IMR-90 (cell line): ENCODE measurements at regions not wholly inside any gene's neighbourhood (a gene's known extent, or its start where the extent isn't known, plus 50 kb on each side); places are given as distances from the start of the nearest gene placed in this dataset.

Source experiments
- ATAC-seq: fragments of 200-7000 bp; cut with Tn5 transposase; 2 replicates; pipeline ENCODE4 v1.9.1; 2020; ENCODE audit warnings: low read depth, mild to moderate bottlenecking, moderate library complexity
- BruUV-seq: library from RNA; stranded (reverse); fragments of 400-500 nt; replicated peaks from 2 replicates; lab custom pipeline; 2021; lab: Mats Ljungman, UMichigan
- CTCF ChIA-PET: fragments of 300-600 bp; formaldehyde crosslinking; extraction: SDS; loops from one replicate; lab custom pipeline; 2021; ENCODE audit warnings: antibody characterized with exemption; lab: Yijun Ruan, JAX
- POLR2A ChIA-PET: fragments of 300-600 bp; sonication (Branson Sonifier 250); formaldehyde crosslinking; loops from one replicate; lab custom pipeline; 2022; ENCODE audit warnings: antibody characterized with exemption; ENCODE audit not compliant: unreplicated experiment; lab: Charles Lee
- DNase-seq: peaks from one replicate; pipeline ENCODE4 v3.0.0; 2013
- H2AFZ ChIP-seq: replicated peaks from 2 replicates; pipeline ENCODE3; 2013; ENCODE audit warnings: low read length, mild to moderate bottlenecking; ENCODE audit not compliant: poor library complexity
- H2AK5ac ChIP-seq: 2 replicates; pipeline ENCODE4 v1.6.1; 2013; ENCODE audit warnings: low read depth, low read length, inconsistent platforms
- H2AK9ac ChIP-seq: replicated peaks from 2 replicates; pipeline ENCODE3; 2013; ENCODE audit warnings: mild to moderate bottlenecking, low read depth, low read length, moderate library complexity; ENCODE audit not compliant: poor library complexity
- H2BK120ac ChIP-seq: 2 replicates; pipeline ENCODE4 v1.6.1; 2013; ENCODE audit warnings: low read depth, low read length, inconsistent platforms
- H2BK15ac ChIP-seq: 3 replicates; pipeline ENCODE4 v1.6.1; 2013; ENCODE audit warnings: low read depth, low read length, inconsistent platforms
- H2BK20ac ChIP-seq: 2 replicates; pipeline ENCODE4 v1.6.1; 2013; ENCODE audit warnings: low read depth, mild to moderate bottlenecking, inconsistent platforms, low read length, moderate library complexity
- H2BK5ac ChIP-seq: 2 replicates; pipeline ENCODE4 v1.6.1; 2013; ENCODE audit warnings: mild to moderate bottlenecking, low read depth, low read length, inconsistent platforms; ENCODE audit not compliant: poor library complexity, severe bottlenecking
- H3K14ac ChIP-seq: replicated peaks from 2 replicates; pipeline ENCODE4 v1.6.1; 2013; ENCODE audit warnings: low read depth, low read length, inconsistent platforms
- H3K18ac ChIP-seq: 2 replicates; pipeline ENCODE4 v1.6.1; 2013; ENCODE audit warnings: low read depth, low read length, control low read depth
- H3K23ac ChIP-seq: 2 replicates; pipeline ENCODE4 v1.6.1; 2013; ENCODE audit warnings: low read depth, low read length, inconsistent platforms
- H3K27ac ChIP-seq: 2 replicates; pipeline ENCODE4 v1.5.1; 2013; ENCODE audit warnings: mild to moderate bottlenecking, control low read depth, low read length; ENCODE audit not compliant: insufficient read depth
- H3K27me3 ChIP-seq: 2 replicates; pipeline ENCODE4 v1.6.1; 2013; ENCODE audit warnings: low read length; ENCODE audit not compliant: control insufficient read depth, insufficient read depth
- H3K36me3 ChIP-seq: 2 replicates; pipeline ENCODE4 v1.6.1; 2013; ENCODE audit warnings: low read length, mixed read lengths; ENCODE audit not compliant: control insufficient read depth, insufficient read depth
- H3K4ac ChIP-seq: 2 replicates; pipeline ENCODE4 v1.6.1; 2013; ENCODE audit warnings: low read depth, low read length, inconsistent platforms
- H3K4me1 ChIP-seq: 2 replicates; pipeline ENCODE4 v1.6.1; 2013; ENCODE audit warnings: low read length, mixed read lengths; ENCODE audit not compliant: control insufficient read depth, insufficient read depth
- H3K4me2 ChIP-seq: 2 replicates; pipeline ENCODE4 v1.6.1; 2013; ENCODE audit warnings: low read depth, mild to moderate bottlenecking, control low read depth, low read length, moderate library complexity
- H3K4me3 ChIP-seq: 2 replicates; pipeline ENCODE4 v1.5.1; 2013; ENCODE audit warnings: low read depth, mild to moderate bottlenecking, control low read depth, low read length, moderate library complexity; ENCODE audit not compliant: insufficient read depth
- H3K56ac ChIP-seq: 2 replicates; pipeline ENCODE4 v1.6.1; 2013; ENCODE audit warnings: low read length, inconsistent platforms; ENCODE audit not compliant: insufficient read depth; ENCODE audit errors: extremely low read depth
- H3K79me1 ChIP-seq, 2 experiments: 2 replicates each; pipeline ENCODE4 v1.6.1; 2013; ENCODE audit warnings: low read length in 2 of 2, inconsistent platforms in 1 of 2, low read depth in 1 of 2
- H3K9ac ChIP-seq: 2 replicates; pipeline ENCODE4 v1.6.1; 2013; ENCODE audit warnings: low read depth, low read length, control low read depth
- H3K9me1 ChIP-seq: 2 replicates; pipeline ENCODE4 v1.6.1; 2013; ENCODE audit warnings: low read length, inconsistent platforms; ENCODE audit not compliant: insufficient read depth
- H3K9me3 ChIP-seq: 2 replicates; pipeline ENCODE4 v1.6.1; 2013; ENCODE audit warnings: low read length; ENCODE audit not compliant: control insufficient read depth, insufficient read depth
- H4K20me1 ChIP-seq: 2 replicates; pipeline ENCODE4 v1.6.1; 2013; ENCODE audit warnings: low read length, inconsistent platforms; ENCODE audit not compliant: insufficient read depth
- H4K5ac ChIP-seq: 2 replicates; pipeline ENCODE4 v1.6.1; 2013; ENCODE audit warnings: mild to moderate bottlenecking, low read depth, low read length, control low read depth
- H4K8ac ChIP-seq, 2 experiments: 2 replicates each; pipeline ENCODE4 v1.6.1; 2013; ENCODE audit warnings: low read depth in 2 of 2, low read length in 2 of 2, control low read depth in 1 of 2, inconsistent platforms in 1 of 2
- H4K91ac ChIP-seq: 2 replicates; pipeline ENCODE4 v1.6.1; 2013; ENCODE audit warnings: low read depth, low read length, inconsistent platforms; ENCODE audit not compliant: insufficient read depth
- BHLHE40 ChIP-seq: fragments of 150-350 bp; IDR thresholded peaks from 2 replicates; pipeline ENCODE4 v1.6.1; 2016; ENCODE audit warnings: mild to moderate bottlenecking, low read depth, low read length
- CEBPB ChIP-seq: IDR thresholded peaks from 2 replicates; pipeline ENCODE4 v1.6.1; 2012; ENCODE audit warnings: low read depth, low read length, improper control_type of control experiment
- CHD1 ChIP-seq: IDR thresholded peaks from 2 replicates; pipeline ENCODE4 v1.6.1; 2012; ENCODE audit warnings: low read depth, low read length, improper control_type of control experiment
- FOS ChIP-seq: fragments of 150-350 bp; IDR thresholded peaks from 2 replicates; pipeline ENCODE4 v1.6.1; 2016; ENCODE audit warnings: low read depth, low read length
- MAFK ChIP-seq: IDR thresholded peaks from 2 replicates; pipeline ENCODE4 v1.6.1; 2012; ENCODE audit warnings: low read depth, low read length, improper control_type of control experiment
- MXI1 ChIP-seq: IDR thresholded peaks from 2 replicates; pipeline ENCODE4 v1.6.1; 2012; ENCODE audit warnings: low read depth, mild to moderate bottlenecking, low read length, moderate library complexity, borderline replicate concordance
- NFE2L2 ChIP-seq: fragments of 150-350 bp; IDR thresholded peaks from 2 replicates; pipeline ENCODE4 v1.6.1; 2016; ENCODE audit warnings: low read depth, mild to moderate bottlenecking, low read length
- POLR2A ChIP-seq: IDR thresholded peaks from 2 replicates; pipeline ENCODE4 v1.6.1; 2012; ENCODE audit warnings: mild to moderate bottlenecking, low read depth, low read length
- RAD21 ChIP-seq: IDR thresholded peaks from 2 replicates; pipeline ENCODE4 v1.6.1; 2012; ENCODE audit warnings: low read length, improper control_type of control experiment
- RCOR1 ChIP-seq: IDR thresholded peaks from 2 replicates; pipeline ENCODE4 v1.6.1; 2012; ENCODE audit warnings: mild to moderate bottlenecking, low read length, improper control_type of control experiment; ENCODE audit not compliant: insufficient replicate concordance
- RFX5 ChIP-seq: IDR thresholded peaks from 2 replicates; pipeline ENCODE4 v1.8.0; 2012; ENCODE audit warnings: low read depth, mild to moderate bottlenecking, low read length, moderate library complexity
- SMC3 ChIP-seq: fragments of 150-350 bp; IDR thresholded peaks from 2 replicates; pipeline ENCODE4 v1.6.1; 2016; ENCODE audit warnings: low read depth, mild to moderate bottlenecking, antibody characterized with exemption, low read length, moderate library complexity
- WGBS, 2 experiments: methylation state at CpG; one replicate each; pipeline versions ENCODE4 v1.1.5 to v1.1.7; 2013; ENCODE audit warnings: missing lambda C conversion rate in 2 of 2; ENCODE audit not compliant: insufficient read length in 1 of 2; ENCODE audit errors: extremely low coverage in 2 of 2; 5-methylcytosine and 5-hydroxymethylcytosine counted together
- dilution Hi-C: fragments of 300-500 bp; cut with HindIII; formaldehyde crosslinking; loops from one replicate; pipeline ENCODE4 v1.14.3; 2018; ENCODE audit warnings: low sequenced_read_pairs; ENCODE audit not compliant: unreplicated experiment
- in situ Hi-C: fragments of 300-500 bp; cut with MboI; formaldehyde crosslinking; loops from 3 replicates; pipeline ENCODE4 v1.14.3; 2019; ENCODE audit warnings: low sequenced_read_pairs, inconsistent platforms, mixed read lengths
- intact Hi-C: fragments of 100-400 bp; cut with micrococcal nuclease; formaldehyde crosslinking; loops from 2 replicates; pipeline ENCODE4 v1.10.0; 2022
- TF ChIP-seq, protein P1 (sequence below): fragments of 150-350 bp; IDR thresholded peaks from 2 replicates; pipeline ENCODE4 v1.6.1; 2017; ENCODE audit warnings: mild to moderate bottlenecking, antibody characterized with exemption, low read length, low read depth
- TF ChIP-seq, protein P2 (sequence below): conservative IDR thresholded peaks from 2 replicates; pipeline ENCODE4 v1.5.1; 2012; ENCODE audit warnings: mild to moderate bottlenecking, low read depth, low read length, improper control_type of control experiment

DNA sequence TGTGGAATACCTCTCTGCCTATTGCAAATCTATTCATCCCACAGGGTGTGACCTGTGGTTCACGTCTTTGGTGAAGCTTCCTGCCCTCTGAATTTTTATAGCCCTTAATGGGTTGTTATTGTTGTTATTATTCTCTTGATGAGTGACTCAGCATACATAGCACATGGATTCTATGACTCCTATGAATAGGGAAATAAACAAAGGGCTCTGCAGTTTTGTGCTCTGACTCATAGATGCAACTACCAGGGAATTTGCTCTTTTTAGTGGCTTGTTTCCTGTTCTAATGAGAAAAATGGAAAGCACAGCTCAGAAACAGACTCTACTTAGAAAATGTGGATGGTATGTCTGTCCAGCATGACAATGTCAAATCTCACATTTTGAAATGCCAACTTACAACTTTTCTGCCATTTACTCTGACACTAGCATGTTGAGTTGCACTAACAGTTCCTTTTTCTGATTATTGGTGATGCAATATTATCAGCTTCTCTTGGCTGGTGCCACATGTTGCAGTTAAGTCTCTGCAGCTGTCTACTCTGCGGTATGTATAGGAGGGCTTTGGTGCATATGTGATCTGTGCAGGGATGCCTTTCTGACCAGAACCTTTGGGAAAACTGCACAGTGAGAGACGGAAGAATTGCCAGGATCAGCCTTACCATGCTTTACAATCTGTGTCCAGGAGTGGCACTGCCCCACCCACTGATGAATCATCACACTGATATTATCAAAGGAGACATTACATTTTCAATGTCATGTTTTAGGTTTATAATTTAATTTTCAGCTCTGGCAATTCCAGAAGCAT, 996.4 kb upstream of the WWC1 start:
- peak overlapping the region; percentile 58 for H2BK20ac ChIP-seq
- H3K4me1 ChIP-seq, result peaks cover 16% of the 10 kb centered on the region
- H4K5ac ChIP-seq, result 0 out of 2 replicates have a peak overlapping the region, but pooled peaks have one; percentile 8
- ATAC-seq, result peak; percentile 92
- peak overlapping the region; percentile 81 for H3K27ac ChIP-seq
- no peak overlapping the region for H2AK9ac ChIP-seq
- peak overlapping the region; percentile 27 for H2BK5ac ChIP-seq
- peaks cover 3% of the 10 kb centered on the region; the same call in 1 of the 2 replicates for H3K9me1 ChIP-seq
- H4K20me1 ChIP-seq, result no peaks in the 10 kb centered on the region
- H3K4me2 ChIP-seq, result peak overlapping the region; percentile 83
- in situ Hi-C loops, result no loop called here
- ChIA-PET CTCF (interaction anchor here (1.3 kb wide), 1 partner anchor 15 kb away, joined by 4 read pairs; no protein-coding TSS in a partner anchor), POLR2A (interaction anchor here (0.5 to 0.6 kb wide), 2 partner anchors 9 to 96 kb away, joined by 3 to 5 read pairs; no protein-coding TSS in a partner anchor)
- no peaks in the 10 kb centered on the region for H3K36me3 ChIP-seq
- 20% methylated on average over 1 of the region's 3 CpGs; no CpG with 5 or more reads in 1 of the 2 experiments for WGBS, 2 experiments
- peak overlapping the region; percentile 54; the same call in 1 of the 2 replicates for H4K91ac ChIP-seq
- peak overlapping the region in 1 of 2 experiments; percentile 28; a peak in 1 of 4 replicates for H4K8ac ChIP-seq
- 0 out of 2 replicates have a peak overlapping the region, but pooled peaks have one; percentile 20 for H3K18ac ChIP-seq
- H2BK120ac ChIP-seq, result peak overlapping the region; percentile 78
- DNase-seq, result peak; percentile 91
- peak overlapping the region; percentile 56; the same call in 1 of the 2 replicates for H3K56ac ChIP-seq
- no peaks in the 10 kb centered on the region for H3K27me3 ChIP-seq
- dilution Hi-C loops, result no loop called here
- H3K4me3 ChIP-seq, result no peak overlapping the region
- peak overlapping the region; percentile 31; the same call in 1 of the 2 replicates for H2AK5ac ChIP-seq
- intact Hi-C loops, result loop anchor here (5.0 kb wide), 1 partner anchor 58 kb away; no protein-coding TSS in a partner anchor
- no TSS peak for BruUV-seq
- H3K79me1 ChIP-seq, result no peaks in the 10 kb centered on the region
- H3K9me3 ChIP-seq, result no peaks in the 10 kb centered on the region
- H2BK15ac ChIP-seq, result no peak overlapping the region
- H3K14ac ChIP-seq, result no peak overlapping the region
- no peak overlapping the region for H3K9ac ChIP-seq
- no peak overlapping the region for H2AFZ ChIP-seq
- H3K4ac ChIP-seq, result peak overlapping the region; percentile 59
- H3K23ac ChIP-seq, result no peak overlapping the region
- peak; percentile 96 for TF ChIP-seq FOS
- no peak for TF ChIP-seq SMC3
- TF ChIP-seq, protein P1, sequence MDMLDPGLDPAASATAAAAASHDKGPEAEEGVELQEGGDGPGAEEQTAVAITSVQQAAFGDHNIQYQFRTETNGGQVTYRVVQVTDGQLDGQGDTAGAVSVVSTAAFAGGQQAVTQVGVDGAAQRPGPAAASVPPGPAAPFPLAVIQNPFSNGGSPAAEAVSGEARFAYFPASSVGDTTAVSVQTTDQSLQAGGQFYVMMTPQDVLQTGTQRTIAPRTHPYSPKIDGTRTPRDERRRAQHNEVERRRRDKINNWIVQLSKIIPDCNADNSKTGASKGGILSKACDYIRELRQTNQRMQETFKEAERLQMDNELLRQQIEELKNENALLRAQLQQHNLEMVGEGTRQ, result no peak
- TF ChIP-seq, protein P2, sequence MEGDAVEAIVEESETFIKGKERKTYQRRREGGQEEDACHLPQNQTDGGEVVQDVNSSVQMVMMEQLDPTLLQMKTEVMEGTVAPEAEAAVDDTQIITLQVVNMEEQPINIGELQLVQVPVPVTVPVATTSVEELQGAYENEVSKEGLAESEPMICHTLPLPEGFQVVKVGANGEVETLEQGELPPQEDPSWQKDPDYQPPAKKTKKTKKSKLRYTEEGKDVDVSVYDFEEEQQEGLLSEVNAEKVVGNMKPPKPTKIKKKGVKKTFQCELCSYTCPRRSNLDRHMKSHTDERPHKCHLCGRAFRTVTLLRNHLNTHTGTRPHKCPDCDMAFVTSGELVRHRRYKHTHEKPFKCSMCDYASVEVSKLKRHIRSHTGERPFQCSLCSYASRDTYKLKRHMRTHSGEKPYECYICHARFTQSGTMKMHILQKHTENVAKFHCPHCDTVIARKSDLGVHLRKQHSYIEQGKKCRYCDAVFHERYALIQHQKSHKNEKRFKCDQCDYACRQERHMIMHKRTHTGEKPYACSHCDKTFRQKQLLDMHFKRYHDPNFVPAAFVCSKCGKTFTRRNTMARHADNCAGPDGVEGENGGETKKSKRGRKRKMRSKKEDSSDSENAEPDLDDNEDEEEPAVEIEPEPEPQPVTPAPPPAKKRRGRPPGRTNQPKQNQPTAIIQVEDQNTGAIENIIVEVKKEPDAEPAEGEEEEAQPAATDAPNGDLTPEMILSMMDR, result no peak
- TF ChIP-seq CEBPB, result peak; percentile 79
- no peak for TF ChIP-seq RCOR1
- TF ChIP-seq CHD1, result no peak
- TF ChIP-seq MAFK, result peak; percentile 60
- no peak for TF ChIP-seq MXI1
- TF ChIP-seq RAD21, result no peak
- no peak for TF ChIP-seq POLR2A
- TF ChIP-seq NFE2L2, result peak; percentile 92
- peak; percentile 78 for TF ChIP-seq BHLHE40
- TF ChIP-seq RFX5, result no peak
